ENCODE measurements at regions not wholly inside any gene's neighbourhood (a gene's known extent, or its start where the extent isn't known, plus 50 kb on each side); places are given as distances from the start of the nearest gene placed in this dataset.

DNA sequence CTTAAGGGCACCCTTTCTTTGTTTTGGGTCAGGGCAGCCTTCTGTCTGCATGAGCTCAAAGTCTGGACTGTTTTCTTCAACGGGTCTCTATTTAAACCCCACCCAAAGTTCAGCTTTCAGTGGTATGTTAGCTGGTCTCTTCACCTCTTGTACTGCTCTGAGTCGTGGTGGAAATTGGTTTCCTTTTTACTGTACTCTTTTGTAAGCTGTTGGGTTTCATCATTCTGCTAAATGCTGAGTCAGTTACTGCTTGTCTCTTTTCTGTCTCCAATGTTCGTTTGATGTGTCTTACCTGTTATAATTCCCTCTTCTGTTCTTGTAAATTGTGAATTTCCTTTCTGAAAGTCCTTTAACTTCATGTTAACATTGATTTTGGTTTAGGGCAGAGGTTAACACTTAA, 64.1 kb upstream of the MALRD1 start:
- Histone ChIP-seq H3K36me3 (no peaks in the 10 kb centered on the region), H3K9me3 (no peaks in the 10 kb centered on the region), H3K4me1 (no peaks in the 10 kb centered on the region), H3K27me3 (no peaks in the 10 kb centered on the region), H3K27ac (no peak overlapping the region), H3K4me3 (no peak overlapping the region)
- in situ Hi-C loops (cut with MboI; ENCODE audit: low pct_ligation_motif_present in 1 of 4, low pct_unique_long_range_greater_than_20kb in 1 of 4, low sequenced_read_pairs in 3 of 4) (no loop called here), intact Hi-C loops (cut with DNase I; ENCODE audit: low total_unique reads) (no loop called here)
- no peak for DNase-seq
- WGBS, 2 donors (ENCODE audit: low coverage in 1 of 2) = 25 to 39% methylated on average over 3 of the region's 3 CpGs
- TF ChIP-seq CTCF (IDR thresholded peaks at IDR 0.05) = no peak
- no peak for TF ChIP-seq EP300 (IDR thresholded peaks at IDR 0.05; ENCODE audit: low read depth)
- TF ChIP-seq POLR2A (IDR thresholded peaks at IDR 0.05) = no peak
- no peak for TF ChIP-seq POLR2AphosphoS5 (IDR thresholded peaks at IDR 0.05)

GRCh38 chr10:18988338-18988737, 60.3 kb upstream of the MALRD1 start:
- 83 to 85% methylated on average over 1 to 2 of the region's 2 CpGs for WGBS, 2 donors (ENCODE audit: low coverage in 1 of 2)
- no peaks in the 10 kb centered on the region for H3K27me3 ChIP-seq
- H3K27ac ChIP-seq = no peak overlapping the region
- intact Hi-C loops (cut with DNase I; ENCODE audit: low total_unique reads) = no loop called here
- no peaks in the 10 kb centered on the region for H3K36me3 ChIP-seq
- in situ Hi-C loops (cut with MboI; ENCODE audit: low pct_ligation_motif_present in 1 of 4, low pct_unique_long_range_greater_than_20kb in 1 of 4, low sequenced_read_pairs in 3 of 4) = no loop called here
- TF ChIP-seq POLR2AphosphoS5 (IDR thresholded peaks at IDR 0.05) (no peak), POLR2A (IDR thresholded peaks at IDR 0.05) (no peak), CTCF (IDR thresholded peaks at IDR 0.05) (no peak), EP300 (IDR thresholded peaks at IDR 0.05; ENCODE audit: low read depth) (no peak)
- DNase-seq = no peak
- no peak overlapping the region for H3K4me3 ChIP-seq
- H3K9me3 ChIP-seq = peaks cover 0 to 7% of the 10 kb centered on the region in 2 donors
- no peaks in the 10 kb centered on the region for H3K4me1 ChIP-seq
